NCI-H1694 (cell line): ENCODE measurements at regions not wholly inside any gene's neighbourhood (a gene's known extent, or its start where the extent isn't known, plus 50 kb on each side); places are given as distances from the start of the nearest gene placed in this dataset.
"Not testable (repeated sequence)": the region's sequence is repeated elsewhere in the genome, so short reads cannot be mapped to it uniquely, and the experiment has no call there.

Experiments used
- DNase-seq: peaks from one replicate; lab custom pipeline; 2025; lab: John Stamatoyannopoulos, UW

GRCh38 chr17:20944014-20944865, 98.6 kb downstream of the USP22 start:
- no peak for DNase-seq

- not testable (repeated sequence) for DNase-seq
Observed at GRCh38 chr17:20947708-20948107, 95.1 kb downstream of the USP22 start.

GRCh38 chr17:20948984-20949777, 93.6 kb downstream of the USP22 start:
- no peak for DNase-seq
